Spleen (tissue), 7 donors: ENCODE measurements at regions not wholly inside any gene's neighbourhood (a gene's known extent, or its start where the extent isn't known, plus 50 kb on each side); places are given as distances from the start of the nearest gene placed in this dataset.

Experiments
- CTCF ChIP-seq, 11 experiments: fragments of 200-600 bp in 7 of 11; fragments of 450-650 bp in 4 of 11; sonication (generic) in 4 of 11; IDR thresholded peaks in 8 of 11; conservative IDR thresholded peaks in 3 of 11; 1 replicate in 7 of 11; 2 replicates in 4 of 11; pipeline versions ENCODE4 v1.4.0 to v1.8.0; 2016 to 2021; ENCODE audit warnings: antibody characterized with exemption in 11 of 11, inconsistent platforms in 4 of 11, mild to moderate bottlenecking in 1 of 11
- POLR2A ChIP-seq, 3 donors: fragments of 450-650 bp; IDR thresholded peaks; one replicate each; pipeline ENCODE4 v1.5.1; 2017; ENCODE audit warnings: antibody characterized with exemption in 3 of 3, mild to moderate bottlenecking in 1 of 3
- POLR2AphosphoS5 ChIP-seq, 3 donors: sonication (generic); formaldehyde crosslinking; IDR thresholded peaks; one replicate each; pipeline ENCODE4 v1.5.1; 2017; ENCODE audit warnings: antibody characterized with exemption in 3 of 3
- donor health status: DM: no; HTN: no; CAD: no; lungs with moderate emphysema.
- donor health status: DM: no; HTN: no; CAD: no.
- donor health status: DM: no; HTN: no; CAD: no.

- TF ChIP-seq POLR2AphosphoS5 (IDR thresholded peaks at IDR 0.05), result no peak
- TF ChIP-seq POLR2A (IDR thresholded peaks at IDR 0.05), result no peak
- TF ChIP-seq CTCF (IDR thresholded peaks at IDR 0.05 in 8 of 11, conservative IDR thresholded peaks at IDR 0.05 in 3 of 11), result no peak
Measured at GRCh38 chr3:105963161-105963560, 94.3 kb upstream of the CBLB start.
